Neural progenitor cell (in vitro differentiated cells): ENCODE measurements at regions not wholly inside any gene's neighbourhood (a gene's known extent, or its start where the extent isn't known, plus 50 kb on each side); places are given as distances from the start of the nearest gene placed in this dataset.

ENCODE experiments used
- DNase-seq: peaks from one replicate; pipeline ENCODE4 v3.0.0-alpha.2; 2016; ENCODE audit warnings: low spot score
- H2AFZ ChIP-seq: fragments of 200-600 bp; sonication (generic); replicated peaks from 2 replicates; pipeline ENCODE4 v1.6.1; 2016; ENCODE audit warnings: antibody characterized with exemption
- H3F3A ChIP-seq: fragments of 200-600 bp; sonication (generic); 2 replicates; pipeline ENCODE4 v1.6.1; 2016; ENCODE audit warnings: antibody characterized with exemption, low read depth
- H3K27ac ChIP-seq: fragments of 200-600 bp; sonication (generic); 2 replicates; pipeline ENCODE4 v1.5.1; 2016; ENCODE audit warnings: mild to moderate bottlenecking
- H3K27me3 ChIP-seq: fragments of 200-600 bp; sonication (generic); 2 replicates; pipeline ENCODE4 v1.6.1; 2016; ENCODE audit warnings: mild to moderate bottlenecking, moderate library complexity
- H3K36me3 ChIP-seq: fragments of 200-600 bp; sonication (generic); 2 replicates; pipeline ENCODE4 v1.5.1; 2016
- H3K4me1 ChIP-seq: fragments of 200-600 bp; sonication (generic); 2 replicates; pipeline ENCODE4 v1.6.1; 2016; ENCODE audit warnings: mixed run types
- H3K4me2 ChIP-seq: fragments of 200-600 bp; sonication (generic); 2 replicates; pipeline ENCODE4 v1.6.1; 2016
- H3K4me3 ChIP-seq: fragments of 200-600 bp; sonication (generic); 2 replicates; pipeline ENCODE4 v1.5.1; 2016
- H3K79me2 ChIP-seq: fragments of 200-600 bp; sonication (generic); 2 replicates; pipeline ENCODE4 v1.6.1; 2016; ENCODE audit warnings: low read depth
- H3K9ac ChIP-seq: fragments of 200-600 bp; sonication (generic); 2 replicates; pipeline ENCODE4 v1.6.1; 2016
- H3K9me3 ChIP-seq: fragments of 200-600 bp; sonication (generic); 2 replicates; pipeline ENCODE4 v1.5.1; 2016; ENCODE audit warnings: low read depth
- H4K20me1 ChIP-seq: fragments of 200-600 bp; sonication (generic); 2 replicates; pipeline ENCODE4 v1.6.1; 2016; ENCODE audit warnings: low read depth
- H3K27ac Mint-ChIP-seq: 3 replicates; pipeline ENCODE4 v1.8.0; 2021; ENCODE audit warnings: mixed read lengths
- H3K27me3 Mint-ChIP-seq: 2 replicates; pipeline ENCODE4 v1.8.0; 2022; ENCODE audit warnings: low read depth, mild to moderate bottlenecking, inconsistent platforms, moderate library complexity, mixed read lengths; ENCODE audit not compliant: insufficient read depth
- H3K36me3 Mint-ChIP-seq: 3 replicates; pipeline ENCODE4 v1.8.0; 2021; ENCODE audit warnings: mixed read lengths
- H3K4me1 Mint-ChIP-seq: 3 replicates; pipeline ENCODE4 v1.8.0; 2021; ENCODE audit warnings: mixed read lengths
- H3K4me3 Mint-ChIP-seq: 3 replicates; pipeline ENCODE4 v1.8.0; 2021; ENCODE audit warnings: mild to moderate bottlenecking, moderate library complexity, mixed read lengths
- H3K9me3 Mint-ChIP-seq: 3 replicates; pipeline ENCODE4 v1.8.0; 2020; ENCODE audit warnings: mixed read lengths
- CTCF ChIP-seq: fragments of 200-600 bp; sonication (generic); IDR thresholded peaks from 2 replicates; pipeline ENCODE4 v1.5.1; 2017; ENCODE audit warnings: antibody characterized with exemption, mild to moderate bottlenecking
- EZH2 ChIP-seq: fragments of 200-600 bp; sonication (generic); IDR thresholded peaks from 2 replicates; pipeline ENCODE4 v1.6.1; 2017; ENCODE audit warnings: antibody characterized with exemption, mild to moderate bottlenecking, moderate library complexity
- EZH2phosphoT487 ChIP-seq: fragments of 200-600 bp; sonication (generic); IDR thresholded peaks from 2 replicates; pipeline ENCODE4 v1.6.1; 2017; ENCODE audit warnings: antibody characterized with exemption

DNA sequence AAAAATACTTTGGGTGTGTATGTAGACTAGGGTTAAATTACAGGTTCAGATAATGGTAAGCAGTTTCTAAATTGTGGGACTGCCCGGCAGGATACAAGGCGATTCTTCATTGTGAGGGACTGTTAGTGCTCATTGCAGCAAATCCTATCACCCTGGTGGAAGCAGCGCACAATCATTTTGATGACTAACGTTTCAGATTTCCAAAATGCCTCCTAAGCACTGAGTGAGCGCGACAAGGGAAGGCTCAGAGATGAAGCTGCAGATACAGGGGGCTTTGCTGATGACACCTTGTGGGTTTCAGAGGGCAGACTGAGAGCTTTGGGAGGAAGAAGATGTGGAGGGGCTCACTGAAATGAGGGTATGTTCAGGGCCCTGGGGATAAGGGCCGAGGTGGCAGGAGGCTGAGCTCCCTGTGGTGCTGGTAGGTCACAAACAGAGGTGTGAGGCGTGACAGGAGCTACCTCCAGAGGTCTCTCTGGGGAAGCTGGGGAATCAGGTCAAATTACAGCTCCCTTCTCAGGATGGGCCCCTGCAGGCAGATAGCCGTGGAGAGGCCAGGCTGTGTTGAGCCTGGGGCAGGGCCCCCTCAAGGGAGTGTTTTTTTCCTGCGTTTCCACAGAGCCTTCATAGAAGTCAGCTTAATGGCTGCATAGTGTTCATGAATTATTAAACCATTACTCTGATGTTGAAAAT, 84.5 kb upstream of the FYN start:
- peak overlapping the region; percentile 48 for H3K4me2 ChIP-seq

DNA sequence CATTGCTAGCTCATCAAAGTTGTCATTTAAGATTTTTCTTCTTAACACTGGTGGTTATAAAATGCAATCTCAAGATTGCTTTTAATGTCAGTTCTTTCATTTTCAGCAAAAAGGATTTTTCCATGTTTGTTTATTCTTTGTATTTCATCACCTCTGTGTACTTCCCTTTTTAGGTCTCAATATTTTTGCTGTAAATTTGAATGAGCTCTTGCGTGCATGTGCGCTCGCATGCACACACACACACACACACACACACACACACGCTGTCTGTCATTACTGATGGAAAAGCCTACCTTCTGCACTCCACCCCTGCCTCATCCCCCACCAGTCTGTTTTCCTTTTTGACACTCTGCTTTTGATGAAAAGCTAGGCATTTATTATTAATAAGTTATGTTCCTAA, 85.3 kb upstream of the FYN start:
- TF ChIP-seq EZH2phosphoT487 (no peak), EZH2 (no peak), CTCF (no peak)
- Histone ChIP-seq H3K79me2 (no peaks in the 10 kb centered on the region), H3K36me3 (no peaks in the 10 kb centered on the region), H3K27me3 (no peaks in the 10 kb centered on the region), H3K4me3 (no peak overlapping the region), H3K27ac (no peak overlapping the region), H3K9ac (no peak overlapping the region), H3F3A (no peaks in the 10 kb centered on the region), H3K9me3 (no peaks in the 10 kb centered on the region), H3K4me2 (peak overlapping the region; percentile 48), H3K4me1 (peaks cover 24% of the 10 kb centered on the region), H4K20me1 (no peaks in the 10 kb centered on the region), H2AFZ (no peak overlapping the region)
- Mint-ChIP-seq H3K27ac (no peak overlapping the region), H3K27me3 (peaks cover 2% of the 10 kb centered on the region), H3K9me3 (peaks cover 11% of the 10 kb centered on the region), H3K4me3 (peak overlapping the region; percentile 45), H3K4me1 (peaks cover 15% of the 10 kb centered on the region), H3K36me3 (no peaks in the 10 kb centered on the region)
- no peak for DNase-seq

More for the DNA sequence above, 84.5 kb upstream of the FYN start:
- H3K9me3 ChIP-seq, result no peaks in the 10 kb centered on the region
- DNase-seq, result peak; percentile 44
- no peaks in the 10 kb centered on the region for H3K36me3 ChIP-seq
- H3K4me1 Mint-ChIP-seq, result peaks cover 21% of the 10 kb centered on the region
- no peak overlapping the region for H3K27ac Mint-ChIP-seq
- no peaks in the 10 kb centered on the region for H3K27me3 ChIP-seq
- H3K27ac ChIP-seq, result no peak overlapping the region
- H3K9ac ChIP-seq, result no peak overlapping the region
- peaks cover 24% of the 10 kb centered on the region for H3K4me1 ChIP-seq
- no peaks in the 10 kb centered on the region for H3F3A ChIP-seq
- H3K4me3 Mint-ChIP-seq, result no peak overlapping the region
- no peaks in the 10 kb centered on the region for H4K20me1 ChIP-seq
- H3K9me3 Mint-ChIP-seq, result peaks cover 5% of the 10 kb centered on the region
- no peaks in the 10 kb centered on the region for H3K79me2 ChIP-seq
- no peaks in the 10 kb centered on the region for H3K36me3 Mint-ChIP-seq
- peaks cover 2% of the 10 kb centered on the region for H3K27me3 Mint-ChIP-seq
- no peak overlapping the region for H2AFZ ChIP-seq
- TF ChIP-seq CTCF (no peak), EZH2 (no peak), EZH2phosphoT487 (no peak)
- no peak overlapping the region for H3K4me3 ChIP-seq

- H3K4me3 Mint-ChIP-seq, result no peak overlapping the region
- peaks cover 11% of the 10 kb centered on the region for H3K9me3 Mint-ChIP-seq
- Histone ChIP-seq H3K27ac (no peak overlapping the region), H3K9me3 (no peaks in the 10 kb centered on the region), H3K4me2 (no peak overlapping the region), H3K4me1 (peaks cover 24% of the 10 kb centered on the region), H3K27me3 (no peaks in the 10 kb centered on the region), H3K4me3 (no peak overlapping the region), H3F3A (no peaks in the 10 kb centered on the region), H3K36me3 (no peaks in the 10 kb centered on the region), H4K20me1 (no peaks in the 10 kb centered on the region), H3K9ac (no peak overlapping the region), H3K79me2 (no peaks in the 10 kb centered on the region), H2AFZ (peak overlapping the region; percentile 50)
- H3K4me1 Mint-ChIP-seq, result peaks cover 15% of the 10 kb centered on the region
- H3K27ac Mint-ChIP-seq, result no peak overlapping the region
- no peaks in the 10 kb centered on the region for H3K36me3 Mint-ChIP-seq
- TF ChIP-seq CTCF (no peak), EZH2 (no peak), EZH2phosphoT487 (no peak)
- DNase-seq, result no peak
- peaks cover 2% of the 10 kb centered on the region for H3K27me3 Mint-ChIP-seq
Observed at GRCh38 chr6:111959766-111960165, 86.5 kb upstream of the FYN start.
